Muscle of leg (tissue), 3 donors: ENCODE measurements at regions not wholly inside any gene's neighbourhood (a gene's known extent, or its start where the extent isn't known, plus 50 kb on each side); places are given as distances from the start of the nearest gene placed in this dataset.
A peak's percentile ranks its signal among the peaks of the same experiment; 100 is the strongest.
"Not testable (repeated sequence)": the region's sequence is repeated elsewhere in the genome, so short reads cannot be mapped to it uniquely, and the experiment has no call there.

Experiments used
- DNase-seq: peaks from one replicate; pipeline ENCODE4 v3.0.0; 2013
- H3K27ac ChIP-seq: one replicate; pipeline ENCODE4 v1.5.1; 2013; ENCODE audit warnings: mild to moderate bottlenecking, low read length, control low read depth
- H3K27me3 ChIP-seq: one replicate; pipeline ENCODE4 v1.6.1; 2013; ENCODE audit warnings: low read length; ENCODE audit not compliant: control insufficient read depth, insufficient read depth
- H3K36me3 ChIP-seq: one replicate; pipeline ENCODE4 v1.6.1; 2013; ENCODE audit warnings: low read length; ENCODE audit not compliant: control insufficient read depth, insufficient read depth
- H3K4me1 ChIP-seq: one replicate; pipeline ENCODE4 v1.6.1; 2013; ENCODE audit warnings: low read length; ENCODE audit not compliant: control insufficient read depth, insufficient read depth
- H3K4me3 ChIP-seq: one replicate; pipeline ENCODE4 v1.5.1; 2013; ENCODE audit warnings: low read length, control low read depth
- H3K9me3 ChIP-seq: replicated peaks from 2 replicates; pipeline ENCODE4 v1.6.1; 2013; ENCODE audit warnings: low read depth, low read length; ENCODE audit not compliant: control insufficient read depth
- WGBS: methylation state at CpG from one replicate; pipeline ENCODE4 v1.1.5; 2013; ENCODE audit warnings: missing lambda C conversion rate; ENCODE audit not compliant: insufficient coverage; 5-methylcytosine and 5-hydroxymethylcytosine counted together

- Histone ChIP-seq H3K4me3 (no peak overlapping the region), H3K27me3 (no peaks in the 10 kb centered on the region), H3K27ac (no peak overlapping the region), H3K4me1 (no peaks in the 10 kb centered on the region), H3K9me3 (no peaks in the 10 kb centered on the region), H3K36me3 (no peaks in the 10 kb centered on the region)
- 50% methylated on average over 1 of the region's 4 CpGs for WGBS
- peak; percentile 17 for DNase-seq
Measured at GRCh38 chr5:163951069-163951468, 445.6 kb downstream of the MAT2B start.

GRCh38 chr5:163953901-163954300 is 448.5 kb downstream of the MAT2B start:
- WGBS = no CpG with 5 or more reads among the region's 8 CpGs
- no peak for DNase-seq

GRCh38 chr5:163961230-163961629 is 455.8 kb downstream of the MAT2B start:
- H3K36me3 ChIP-seq, H3K4me3 ChIP-seq, DNase-seq, H3K9me3 ChIP-seq, H3K27ac ChIP-seq, H3K27me3 ChIP-seq, H3K4me1 ChIP-seq: not testable (repeated sequence)
- WGBS = no CpG with 5 or more reads among the region's 5 CpGs

More at GRCh38 chr5:163953901-163954300, 448.5 kb downstream of the MAT2B start:
- Histone ChIP-seq H3K9me3 (no peaks in the 10 kb centered on the region), H3K27me3 (no peaks in the 10 kb centered on the region), H3K27ac (no peak overlapping the region), H3K4me1 (no peaks in the 10 kb centered on the region), H3K36me3 (no peaks in the 10 kb centered on the region), H3K4me3 (no peak overlapping the region)

GRCh38 chr5:163963881-163964280 is 458.5 kb downstream of the MAT2B start:
- Histone ChIP-seq H3K4me3 (no peak overlapping the region), H3K27ac (peak overlapping the region; percentile 21), H3K9me3 (no peaks in the 10 kb centered on the region), H3K4me1 (peaks cover 4% of the 10 kb centered on the region), H3K27me3 (no peaks in the 10 kb centered on the region), H3K36me3 (no peaks in the 10 kb centered on the region)
- WGBS = 67% methylated on average over 3 of the region's 9 CpGs
- DNase-seq = no peak

- no peaks in the 10 kb centered on the region for H3K36me3 ChIP-seq
- WGBS = 18% methylated on average over 2 of the region's 3 CpGs
- peak; percentile 87 for DNase-seq
- H3K27me3 ChIP-seq = no peaks in the 10 kb centered on the region
- no peaks in the 10 kb centered on the region for H3K9me3 ChIP-seq
- H3K4me3 ChIP-seq = no peak overlapping the region
- H3K4me1 ChIP-seq = peaks cover 4% of the 10 kb centered on the region
- no peak overlapping the region for H3K27ac ChIP-seq
Measured at GRCh38 chr5:163964671-163965070, 459.3 kb downstream of the MAT2B start.

DNA sequence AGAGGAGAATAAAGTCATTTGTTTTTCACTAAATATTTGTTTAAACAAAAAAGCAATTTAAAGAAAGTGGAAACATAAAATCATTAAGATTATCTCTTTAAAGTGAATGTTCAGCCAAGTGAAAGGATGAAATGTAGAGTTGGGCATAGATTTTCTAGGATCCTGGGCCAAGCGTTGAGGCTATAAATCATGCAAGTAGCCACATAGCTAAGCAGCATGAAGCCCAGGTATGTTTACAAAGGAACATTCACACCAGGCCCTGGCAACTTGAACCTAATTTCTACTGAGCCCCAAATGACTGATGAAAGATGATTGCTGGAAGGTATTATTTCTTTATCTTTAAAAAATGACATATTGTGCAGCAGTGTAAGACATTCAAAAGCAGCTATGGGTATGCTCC is 461.8 kb downstream of the MAT2B start:
- no CpG with 5 or more reads among the region's 1 CpG for WGBS
- Histone ChIP-seq H3K36me3 (no peaks in the 10 kb centered on the region), H3K4me3 (no peak overlapping the region), H3K27me3 (no peaks in the 10 kb centered on the region), H3K4me1 (peaks cover 4% of the 10 kb centered on the region), H3K9me3 (no peaks in the 10 kb centered on the region), H3K27ac (no peak overlapping the region)
- no peak for DNase-seq

DNA sequence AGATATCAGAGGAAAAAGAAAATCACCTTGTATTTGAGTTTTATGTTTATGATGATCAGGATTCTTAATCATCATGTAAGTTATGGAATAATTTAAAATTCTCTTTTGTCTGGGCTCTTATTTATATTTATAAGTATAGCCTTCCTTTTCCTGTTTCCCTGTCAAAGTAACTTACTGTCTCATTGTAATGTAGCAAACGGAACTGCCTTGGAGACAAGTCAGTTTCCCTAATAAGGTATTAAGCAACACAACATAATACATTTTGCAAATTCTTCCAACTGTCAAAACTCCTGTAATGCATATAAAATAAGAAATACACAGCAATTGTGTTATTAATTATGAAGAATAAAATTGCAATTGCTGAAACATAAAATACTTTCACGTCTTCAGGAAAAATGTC is 463.2 kb downstream of the MAT2B start:
- H3K27me3 ChIP-seq = no peaks in the 10 kb centered on the region
- WGBS = no CpG with 5 or more reads among the region's 2 CpGs
- peaks cover 4% of the 10 kb centered on the region for H3K4me1 ChIP-seq
- no peaks in the 10 kb centered on the region for H3K9me3 ChIP-seq
- no peaks in the 10 kb centered on the region for H3K36me3 ChIP-seq
- H3K4me3 ChIP-seq = no peak overlapping the region
- no peak overlapping the region for H3K27ac ChIP-seq
- DNase-seq = no peak

DNA sequence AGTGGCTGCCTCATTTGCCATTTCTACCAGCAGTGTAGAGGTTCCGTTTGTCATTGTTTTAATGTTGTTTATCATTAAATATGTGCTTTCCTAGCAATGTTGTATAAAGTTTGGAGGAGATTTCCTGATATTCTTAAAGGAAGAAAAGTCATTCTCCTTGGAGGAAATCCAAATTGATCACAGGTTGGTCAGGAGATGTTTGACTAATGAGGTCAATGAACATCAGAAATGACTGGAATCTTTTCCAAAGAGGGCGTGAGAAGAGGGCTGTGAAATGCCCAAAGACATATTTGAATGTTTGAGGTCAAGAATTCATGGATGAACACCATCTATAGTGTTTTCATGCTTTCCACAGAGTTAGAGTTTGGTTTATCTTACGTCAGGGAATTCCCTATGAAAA is 471.3 kb downstream of the MAT2B start:
- no peak overlapping the region for H3K27ac ChIP-seq
- no peaks in the 10 kb centered on the region for H3K27me3 ChIP-seq
- no peaks in the 10 kb centered on the region for H3K36me3 ChIP-seq
- H3K9me3 ChIP-seq = no peaks in the 10 kb centered on the region
- no CpG with 5 or more reads among the region's 3 CpGs for WGBS
- no peak overlapping the region for H3K4me3 ChIP-seq
- no peaks in the 10 kb centered on the region for H3K4me1 ChIP-seq
- DNase-seq = no peak

- no peaks in the 10 kb centered on the region for H3K36me3 ChIP-seq
- H3K27me3 ChIP-seq = no peaks in the 10 kb centered on the region
- H3K4me1 ChIP-seq = no peaks in the 10 kb centered on the region
- WGBS = no CpG with 5 or more reads among the region's 5 CpGs
- H3K27ac ChIP-seq = no peak overlapping the region
- no peak overlapping the region for H3K4me3 ChIP-seq
- DNase-seq = no peak
- H3K9me3 ChIP-seq = no peaks in the 10 kb centered on the region
Measured at GRCh38 chr5:163978897-163979296, 473.5 kb downstream of the MAT2B start.

GRCh38 chr5:163988566-163988965 is 483.1 kb downstream of the MAT2B start:
- H3K36me3 ChIP-seq = no peaks in the 10 kb centered on the region
- no peak for DNase-seq
- no peaks in the 10 kb centered on the region for H3K27me3 ChIP-seq
- H3K27ac ChIP-seq = no peak overlapping the region
- no peak overlapping the region for H3K4me3 ChIP-seq
- H3K9me3 ChIP-seq = no peaks in the 10 kb centered on the region
- no CpG with 5 or more reads among the region's 4 CpGs for WGBS
- H3K4me1 ChIP-seq = no peaks in the 10 kb centered on the region

DNA sequence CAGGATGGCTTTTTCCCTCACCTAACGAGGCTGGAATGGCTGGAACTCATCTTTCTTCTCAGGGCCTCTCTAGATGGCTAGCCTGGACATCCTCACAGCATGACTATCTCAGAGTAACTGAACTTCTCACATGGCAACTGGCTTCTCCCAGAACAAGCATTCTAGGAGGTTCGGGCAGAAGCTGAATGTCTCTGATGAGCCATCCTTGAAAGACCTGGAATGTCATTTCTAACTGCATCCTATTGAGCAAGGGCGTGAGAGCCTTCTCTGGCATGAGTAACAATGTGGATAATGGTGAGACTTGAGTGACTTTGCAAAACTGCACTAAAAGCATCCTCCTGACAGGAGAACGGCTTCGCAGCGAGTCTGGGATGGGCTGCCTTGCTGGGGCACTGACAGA is 487.7 kb downstream of the MAT2B start:
- no peak overlapping the region for H3K27ac ChIP-seq
- no peak for DNase-seq
- H3K9me3 ChIP-seq = no peaks in the 10 kb centered on the region
- H3K4me1 ChIP-seq = no peaks in the 10 kb centered on the region
- H3K36me3 ChIP-seq = no peaks in the 10 kb centered on the region
- no peaks in the 10 kb centered on the region for H3K27me3 ChIP-seq
- WGBS = 29% methylated on average over 1 of the region's 6 CpGs
- no peak overlapping the region for H3K4me3 ChIP-seq
